WI38 (cell line): ENCODE measurements at regions not wholly inside any gene's neighbourhood (a gene's known extent, or its start where the extent isn't known, plus 50 kb on each side); places are given as distances from the start of the nearest gene placed in this dataset.

Experiments used
- H3K4me3 ChIP-seq: 2 replicates; pipeline ENCODE4 v1.5.1; 2011; ENCODE audit warnings: low read depth, mild to moderate bottlenecking, control low read depth, low read length
- TF ChIP-seq, protein P1 (sequence below): IDR thresholded peaks from 2 replicates; pipeline ENCODE4 v1.5.1; 2012; ENCODE audit warnings: low read depth, mild to moderate bottlenecking, control low read depth, low read length

DNA sequence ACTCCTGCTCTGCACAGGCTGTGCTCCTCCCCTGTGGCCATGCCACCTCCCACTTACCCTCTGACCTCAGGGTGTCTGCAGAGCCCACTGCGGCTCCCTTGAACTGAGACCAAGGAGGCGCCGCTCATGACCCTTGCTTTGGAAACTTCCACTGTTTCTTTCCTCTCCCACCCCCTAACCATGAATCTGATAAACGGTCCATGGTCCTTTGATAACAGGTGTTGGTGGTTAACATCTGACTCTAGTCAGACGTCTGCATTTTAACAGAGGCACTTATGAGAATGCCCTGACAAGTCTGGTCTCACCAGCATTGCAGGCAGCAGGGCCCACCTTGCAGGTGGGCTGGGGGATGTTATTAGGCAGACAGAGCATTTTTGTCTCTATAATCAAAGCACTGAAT lies 113.6 kb upstream of the APCDD1 start:
- no peak overlapping the region for H3K4me3 ChIP-seq
- TF ChIP-seq, protein P1, sequence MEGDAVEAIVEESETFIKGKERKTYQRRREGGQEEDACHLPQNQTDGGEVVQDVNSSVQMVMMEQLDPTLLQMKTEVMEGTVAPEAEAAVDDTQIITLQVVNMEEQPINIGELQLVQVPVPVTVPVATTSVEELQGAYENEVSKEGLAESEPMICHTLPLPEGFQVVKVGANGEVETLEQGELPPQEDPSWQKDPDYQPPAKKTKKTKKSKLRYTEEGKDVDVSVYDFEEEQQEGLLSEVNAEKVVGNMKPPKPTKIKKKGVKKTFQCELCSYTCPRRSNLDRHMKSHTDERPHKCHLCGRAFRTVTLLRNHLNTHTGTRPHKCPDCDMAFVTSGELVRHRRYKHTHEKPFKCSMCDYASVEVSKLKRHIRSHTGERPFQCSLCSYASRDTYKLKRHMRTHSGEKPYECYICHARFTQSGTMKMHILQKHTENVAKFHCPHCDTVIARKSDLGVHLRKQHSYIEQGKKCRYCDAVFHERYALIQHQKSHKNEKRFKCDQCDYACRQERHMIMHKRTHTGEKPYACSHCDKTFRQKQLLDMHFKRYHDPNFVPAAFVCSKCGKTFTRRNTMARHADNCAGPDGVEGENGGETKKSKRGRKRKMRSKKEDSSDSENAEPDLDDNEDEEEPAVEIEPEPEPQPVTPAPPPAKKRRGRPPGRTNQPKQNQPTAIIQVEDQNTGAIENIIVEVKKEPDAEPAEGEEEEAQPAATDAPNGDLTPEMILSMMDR, result no peak

DNA sequence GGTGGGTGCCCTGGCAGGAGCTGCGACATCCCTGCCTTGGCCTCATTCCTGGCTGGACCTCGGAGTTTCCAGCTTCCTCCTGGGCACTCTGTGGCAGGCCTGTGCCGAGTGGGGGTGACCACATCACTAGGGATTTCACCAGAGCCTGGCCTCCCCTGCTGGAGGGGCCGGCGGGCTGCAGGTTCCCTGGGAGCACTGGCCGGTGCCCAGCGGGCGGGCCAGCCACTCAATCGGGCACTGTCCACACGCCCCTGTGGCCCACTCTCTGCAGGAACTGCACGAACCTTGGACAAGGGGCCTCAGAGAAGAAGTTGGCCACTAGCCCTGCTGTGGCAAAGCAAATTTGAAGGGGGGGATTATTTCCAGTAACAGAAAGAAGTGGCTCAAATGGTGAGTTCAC lies 110.7 kb upstream of the APCDD1 start:
- TF ChIP-seq, protein P1, result no peak
- no peak overlapping the region for H3K4me3 ChIP-seq

DNA sequence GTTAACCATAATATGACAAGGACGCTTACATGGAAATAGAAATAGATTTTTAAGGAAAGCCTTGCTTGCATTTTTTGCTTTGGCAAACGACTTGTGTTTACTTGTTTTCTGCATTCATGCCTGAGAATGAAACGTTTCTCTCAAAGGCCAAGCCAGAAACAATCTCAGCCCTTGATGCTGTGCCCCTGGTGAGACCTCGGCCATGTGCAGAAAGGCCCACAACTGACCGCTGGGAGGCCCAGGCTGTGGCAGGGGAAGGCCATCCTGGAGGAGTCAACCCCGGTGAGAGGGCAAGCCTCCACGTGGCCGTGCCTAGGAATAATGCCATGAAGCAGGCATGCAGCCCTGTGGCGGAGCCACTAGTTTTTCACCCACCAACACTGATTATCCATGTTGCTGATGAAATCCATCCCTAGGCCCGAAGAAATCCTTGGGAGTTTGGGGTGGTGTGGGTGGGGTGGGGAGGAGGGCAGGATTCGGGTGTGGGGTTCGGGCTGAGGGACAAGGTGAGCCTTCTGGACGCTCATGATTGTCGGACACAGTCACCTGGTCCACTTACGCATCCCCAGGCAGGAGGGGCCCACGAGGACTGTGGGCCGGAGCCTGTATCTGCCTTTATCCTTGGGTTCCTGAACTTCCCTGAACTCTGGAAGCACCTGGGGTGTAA lies 107.6 kb upstream of the APCDD1 start:
- no peak overlapping the region for H3K4me3 ChIP-seq
- TF ChIP-seq, protein P1, result no peak

DNA sequence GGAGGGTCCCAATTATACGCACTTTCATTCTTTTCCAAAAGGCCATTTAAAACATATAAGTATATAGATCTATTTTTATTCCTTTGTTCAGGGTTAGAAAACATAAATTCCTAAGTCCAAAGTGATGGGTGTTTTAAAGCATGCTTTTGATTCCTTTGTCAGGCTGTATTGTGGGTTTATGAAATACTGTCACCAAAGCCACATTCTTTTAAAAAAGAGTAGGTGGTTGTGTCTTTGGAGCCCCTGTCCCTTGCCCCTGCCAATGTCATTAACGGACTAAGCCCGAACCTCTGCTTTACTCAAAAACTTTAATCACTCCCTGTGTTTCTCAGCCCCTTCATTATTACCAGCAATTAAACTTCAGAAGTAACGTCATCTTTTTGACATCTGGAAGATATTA lies 104.9 kb upstream of the APCDD1 start:
- TF ChIP-seq, protein P1, result no peak
- H3K4me3 ChIP-seq, result no peak overlapping the region

GRCh38 chr18:10350661-10351060 lies 103.8 kb upstream of the APCDD1 start:
- H3K4me3 ChIP-seq, result no peak overlapping the region
- TF ChIP-seq, protein P1, result no peak

- TF ChIP-seq, protein P1, result no peak
- H3K4me3 ChIP-seq, result no peak overlapping the region
These were observed 103.1 kb upstream of the APCDD1 start for GRCh38 chr18:10351219-10351818.

- TF ChIP-seq, protein P1, result no peak
- no peak overlapping the region for H3K4me3 ChIP-seq
These were observed 102.6 kb upstream of the APCDD1 start for GRCh38 chr18:10351858-10352257.
